HCT116 (cell line): ENCODE measurements at regions not wholly inside any gene's neighbourhood (a gene's known extent, or its start where the extent isn't known, plus 50 kb on each side); places are given as distances from the start of the nearest gene placed in this dataset.

Experiments used
- ATAC-seq: fragments of 200-7000 bp; cut with Tn5 transposase; 2 replicates; pipeline ENCODE4 v1.9.1; 2020; ENCODE audit warnings: mild to moderate bottlenecking, moderate library complexity
- BruUV-seq: library from RNA; stranded (reverse); fragments of 400-500 nt; replicated peaks from 2 replicates; lab custom pipeline; 2021; lab: Mats Ljungman, UMichigan
- CTCF ChIA-PET: fragments of 300-600 bp; sonication (Branson Sonifier 250); formaldehyde crosslinking; loops from one replicate; lab custom pipeline; 2021; ENCODE audit warnings: antibody characterized with exemption; lab: Charles Lee
- POLR2A ChIA-PET: fragments of 300-600, 350-600 bp; sonication (Branson Sonifier 250); formaldehyde crosslinking; loops from one replicate; lab custom pipeline; 2021; ENCODE audit warnings: antibody characterized with exemption; lab: Charles Lee
- RAD21 ChIA-PET, 2 experiments: fragments of 300-600 bp; sonication (Branson Sonifier 250); formaldehyde crosslinking; loops; one replicate each; lab custom pipeline; 2023; ENCODE audit warnings: low total read pairs in 2 of 2; ENCODE audit not compliant: uncharacterized antibody in 2 of 2, unreplicated experiment in 2 of 2, low non-redundant PET in 1 of 2; lab: Charles Lee
- DNase-seq: peaks from one replicate; pipeline ENCODE4 v3.0.0-alpha.2; 2010; ENCODE audit warnings: low read depth, low spot score
- H2AFZ ChIP-seq: fragments of 200-600 bp; shearing (Covaris generic), sonication (generic); 2 replicates; pipeline ENCODE4 v1.6.1; 2017; ENCODE audit warnings: low read depth, mixed run types, mixed read lengths, antibody characterized with exemption, low read length; ENCODE audit not compliant: poor library complexity, severe bottlenecking
- H3K27ac ChIP-seq: 2 replicates; pipeline ENCODE4 v1.5.1; 2012; ENCODE audit warnings: low read depth, low read length
- H3K27me3 ChIP-seq: fragments of 200-600 bp; sonication (generic); 2 replicates; pipeline ENCODE4 v1.6.1; 2016; ENCODE audit warnings: mixed run types, low read length, mixed read lengths; ENCODE audit not compliant: insufficient read depth
- H3K36me3 ChIP-seq, 2 experiments: fragments of 200-500 bp in 1 of 2; fragments of 200-600 bp in 1 of 2; sonication (Bioruptor generic) in 1 of 2; sonication (generic) in 1 of 2; 2 replicates each; pipeline versions ENCODE4 v1.5.1 to v1.6.1; 2014 to 2016; ENCODE audit warnings: low read length in 2 of 2, inconsistent platforms in 1 of 2, mixed read lengths in 1 of 2, mixed run types in 1 of 2; ENCODE audit not compliant: insufficient read depth in 2 of 2, control insufficient read depth in 1 of 2
- H3K4me1 ChIP-seq, 2 experiments: fragments of 200-600 bp in 1 of 2; sonication (generic) in 1 of 2; 2 replicates each; pipeline versions ENCODE4 v1.5.1 to v1.6.1; 2012 to 2017; ENCODE audit warnings: low read length in 2 of 2, inconsistent platforms in 1 of 2, mild to moderate bottlenecking in 1 of 2, mixed read lengths in 1 of 2, mixed run types in 1 of 2, moderate library complexity in 1 of 2; ENCODE audit not compliant: insufficient read depth in 2 of 2, control insufficient read depth in 1 of 2
- H3K4me2 ChIP-seq: fragments of 200-600 bp; sonication (generic); 2 replicates; pipeline ENCODE4 v1.6.1; 2017; ENCODE audit warnings: mixed run types, low read length, mixed read lengths
- H3K4me3 ChIP-seq, 2 experiments: fragments of 200-600 bp in 1 of 2; sonication (generic) in 1 of 2; replicated peaks in 1 of 2; 2 replicates each; pipeline ENCODE4 v1.5.1; 2011 to 2016; ENCODE audit warnings: low read length in 2 of 2, control low read depth in 1 of 2, low read depth in 1 of 2, mild to moderate bottlenecking in 1 of 2, mixed read lengths in 1 of 2, mixed run types in 1 of 2
- H3K79me2 ChIP-seq: fragments of 200-600 bp; sonication (generic); 2 replicates; pipeline ENCODE4 v1.6.1; 2017; ENCODE audit warnings: mild to moderate bottlenecking, mixed run types, low read length, moderate library complexity, mixed read lengths; ENCODE audit not compliant: insufficient read depth
- H3K9ac ChIP-seq: fragments of 200-600 bp; sonication (generic); 2 replicates; pipeline ENCODE4 v1.6.1; 2016; ENCODE audit warnings: low read length, mixed read lengths
- H3K9me2 ChIP-seq: fragments of 200-600 bp; sonication (generic), shearing (Covaris generic); 2 replicates; pipeline ENCODE4 v1.6.1; 2017; ENCODE audit warnings: mixed run types, mild to moderate bottlenecking, moderate library complexity; ENCODE audit not compliant: insufficient read depth
- H3K9me3 ChIP-seq, 2 experiments: fragments of 200-500 bp in 1 of 2; fragments of 200-600 bp in 1 of 2; sonication (Bioruptor generic) in 1 of 2; sonication (generic) in 1 of 2; 2 replicates each; pipeline ENCODE4 v1.6.1; 2014 to 2017; ENCODE audit warnings: low read length in 2 of 2, mixed read lengths in 2 of 2, inconsistent platforms in 1 of 2, low read depth in 1 of 2, mild to moderate bottlenecking in 1 of 2, mixed run types in 1 of 2, moderate library complexity in 1 of 2; ENCODE audit not compliant: control insufficient read depth in 1 of 2, insufficient read depth in 1 of 2
- H4K20me1 ChIP-seq: fragments of 200-600 bp; sonication (generic), shearing (Covaris generic); 2 replicates; pipeline ENCODE4 v1.6.1; 2017; ENCODE audit warnings: mixed run types, mild to moderate bottlenecking, moderate library complexity; ENCODE audit not compliant: insufficient read depth
- EGR1 ChIP-seq: IDR thresholded peaks from 2 replicates; pipeline ENCODE4 v1.6.1; 2012; ENCODE audit warnings: low read depth
- EZH2phosphoT487 ChIP-seq: fragments of 200-600 bp; IDR thresholded peaks from 2 replicates; pipeline ENCODE4 v1.6.1; 2018; ENCODE audit warnings: antibody characterized with exemption, borderline replicate concordance
- FOSL1 ChIP-seq: IDR thresholded peaks from 2 replicates; pipeline ENCODE4 v1.6.1; 2012; ENCODE audit warnings: low read depth
- JUND ChIP-seq: IDR thresholded peaks from 2 replicates; pipeline ENCODE4 v1.6.1; 2012
- MAX ChIP-seq: IDR thresholded peaks from 2 replicates; pipeline ENCODE4 v1.6.1; 2012
- POLR2A ChIP-seq: IDR thresholded peaks from 2 replicates; pipeline ENCODE4 v1.7.0; 2011; ENCODE audit warnings: borderline replicate concordance; ENCODE audit not compliant: insufficient read depth, insufficient read length; ENCODE audit errors: extremely low read depth
- RAD21 ChIP-seq: IDR thresholded peaks from 2 replicates; pipeline ENCODE4 v1.6.1; 2012; ENCODE audit warnings: low read depth, mild to moderate bottlenecking
- REST ChIP-seq: IDR thresholded peaks from 2 replicates; pipeline ENCODE4 v1.6.1; 2012; ENCODE audit warnings: low read depth
- SRF ChIP-seq: IDR thresholded peaks from 2 replicates; pipeline ENCODE4 v1.6.1; 2012; ENCODE audit warnings: low read depth
- TCF7L2 ChIP-seq: IDR thresholded peaks from 2 replicates; pipeline ENCODE4 v1.7.0; 2011; ENCODE audit warnings: borderline replicate concordance, inconsistent platforms; ENCODE audit not compliant: insufficient read depth, insufficient read length; ENCODE audit errors: extremely low read depth
- YY1 ChIP-seq: IDR thresholded peaks from 2 replicates; pipeline ENCODE4 v1.6.1; 2011; ENCODE audit warnings: low read length, low read depth, moderate library complexity, mild to moderate bottlenecking; ENCODE audit not compliant: insufficient replicate concordance; ENCODE audit errors: extremely low read depth
- ZBTB33 ChIP-seq: IDR thresholded peaks from 2 replicates; pipeline ENCODE4 v1.6.1; 2011; ENCODE audit warnings: mild to moderate bottlenecking, low read length, moderate library complexity; ENCODE audit not compliant: insufficient replicate concordance; ENCODE audit errors: extremely low read depth
- intact Hi-C: fragments of 100-400 bp; cut with micrococcal nuclease; formaldehyde crosslinking; loops from 2 replicates; pipeline ENCODE4 v1.10.0; 2022

- H3K9me3 ChIP-seq: no peaks in the 10 kb centered on the region
- H3K79me2 ChIP-seq: no peaks in the 10 kb centered on the region
- BruUV-seq: no TSS peak
- H4K20me1 ChIP-seq: no peaks in the 10 kb centered on the region
- ChIA-PET POLR2A (no interaction called here), RAD21 (no interaction called here), CTCF (no interaction called here)
- no peak overlapping the region for H3K27ac ChIP-seq
- intact Hi-C loops: no loop called here
- ATAC-seq (no peak), DNase-seq (no peak)
- no peaks in the 10 kb centered on the region for H3K9me2 ChIP-seq
- H2AFZ ChIP-seq: no peak overlapping the region
- no peak overlapping the region for H3K9ac ChIP-seq
- no peak overlapping the region for H3K4me2 ChIP-seq
- H3K4me1 ChIP-seq: no peaks in the 10 kb centered on the region
- no peak overlapping the region for H3K4me3 ChIP-seq
- no peak for TF ChIP-seq REST
- no peak for TF ChIP-seq POLR2A
- no peak for TF ChIP-seq MAX
- TF ChIP-seq YY1: no peak
- no peak for TF ChIP-seq RAD21
- TF ChIP-seq ZBTB33: no peak
- TF ChIP-seq EZH2phosphoT487: no peak
- TF ChIP-seq EGR1: no peak
- TF ChIP-seq FOSL1: no peak
- TF ChIP-seq SRF: no peak
- TF ChIP-seq JUND: no peak
- no peak for TF ChIP-seq TCF7L2
- no peaks in the 10 kb centered on the region for H3K36me3 ChIP-seq
- H3K27me3 ChIP-seq: no peaks in the 10 kb centered on the region
Observed at GRCh38 chr12:90481748-90482147, 473.2 kb downstream of the CCER1 start.
